BLaER1 treated with 17β-estradiol and CSF1 and Interleukin-3, amounts not matched to agents 10 nM and 100 nM (cell line): ENCODE measurements at regions not wholly inside any gene's neighbourhood (a gene's known extent, or its start where the extent isn't known, plus 50 kb on each side); places are given as distances from the start of the nearest gene placed in this dataset.

Experiments
- H3K27ac ChIP-seq, 11 experiments: shearing (Covaris generic); formaldehyde crosslinking; 2 replicates each; pipeline ENCODE4 v1.8.1; 2022
- H3K27me3 ChIP-seq, 11 experiments: shearing (Covaris generic); formaldehyde crosslinking; 2 replicates each; pipeline ENCODE4 v1.8.1; 2022
- H3K36me3 ChIP-seq, 11 experiments: shearing (Covaris generic); formaldehyde crosslinking; 2 replicates each; pipeline ENCODE4 v1.8.1; 2022
- H3K4me1 ChIP-seq, 10 experiments: shearing (Covaris generic); formaldehyde crosslinking; 2 replicates each; pipeline ENCODE4 v1.8.1; 2022
- H3K4me2 ChIP-seq, 11 experiments: shearing (Covaris generic); formaldehyde crosslinking; 2 replicates each; pipeline ENCODE4 v1.8.1; 2022
- H3K4me3 ChIP-seq, 10 experiments: shearing (Covaris generic); formaldehyde crosslinking; 2 replicates each; pipeline ENCODE4 v1.8.1; 2022
- H3K9ac ChIP-seq, 11 experiments: shearing (Covaris generic); formaldehyde crosslinking; 2 replicates each; pipeline ENCODE4 v1.8.1; 2022
- H3K9me3 ChIP-seq, 11 experiments: shearing (Covaris generic); formaldehyde crosslinking; replicated peaks in 1 of 11; 2 replicates each; pipeline ENCODE4 v1.8.1; 2022
- H4K20me1 ChIP-seq, 11 experiments: shearing (Covaris generic); formaldehyde crosslinking; 2 replicates each; pipeline ENCODE4 v1.8.1; 2022
- Cebpa-rat ChIP-seq, 11 experiments: shearing (Covaris generic); IDR thresholded peaks; 2 replicates each; pipeline ENCODE4 v1.8.1; 2022

GRCh38 chr13:75945841-75946482, 309.8 kb downstream of the LMO7 start:
- no peaks in the 10 kb centered on the region for H4K20me1 ChIP-seq
- H3K36me3 ChIP-seq = no peaks in the 10 kb centered on the region
- no peaks in the 10 kb centered on the region for H3K4me1 ChIP-seq
- no peak overlapping the region for H3K9ac ChIP-seq
- H3K4me2 ChIP-seq = no peak overlapping the region
- H3K27ac ChIP-seq = no peak overlapping the region
- TF ChIP-seq Cebpa-rat (IDR thresholded peaks at IDR 0.05) = no peak
- H3K4me3 ChIP-seq = no peak overlapping the region
- H3K9me3 ChIP-seq = no peaks in the 10 kb centered on the region
- no peaks in the 10 kb centered on the region for H3K27me3 ChIP-seq

GRCh38 chr13:75938811-75939560, 302.9 kb downstream of the LMO7 start:
- Histone ChIP-seq H4K20me1 (no peaks in the 10 kb centered on the region), H3K27ac (no peak overlapping the region), H3K27me3 (no peaks in the 10 kb centered on the region), H3K4me2 (no peak overlapping the region), H3K4me3 (no peak overlapping the region), H3K4me1 (0 out of 20 replicates have a peak, but pooled peaks cover 0 to 7% (median 0%) of the 10 kb centered on the region in 10 experiments), H3K9ac (no peak overlapping the region), H3K9me3 (no peaks in the 10 kb centered on the region), H3K36me3 (no peaks in the 10 kb centered on the region)
- no peak for TF ChIP-seq Cebpa-rat (IDR thresholded peaks at IDR 0.05)

GRCh38 chr13:75936791-75937190, 300.7 kb downstream of the LMO7 start:
- Histone ChIP-seq H3K4me1 (0 out of 20 replicates have a peak, but pooled peaks cover 0 to 7% (median 0%) of the 10 kb centered on the region in 10 experiments), H3K27ac (no peak overlapping the region), H3K27me3 (no peaks in the 10 kb centered on the region), H3K9ac (no peak overlapping the region), H3K4me2 (no peak overlapping the region), H3K4me3 (no peak overlapping the region), H3K9me3 (no peaks in the 10 kb centered on the region), H3K36me3 (no peaks in the 10 kb centered on the region), H4K20me1 (no peaks in the 10 kb centered on the region)
- TF ChIP-seq Cebpa-rat (IDR thresholded peaks at IDR 0.05) = no peak

GRCh38 chr13:75935805-75936204, 299.7 kb downstream of the LMO7 start:
- no peaks in the 10 kb centered on the region for H4K20me1 ChIP-seq
- H3K9ac ChIP-seq = no peak overlapping the region
- no peak for TF ChIP-seq Cebpa-rat (IDR thresholded peaks at IDR 0.05)
- H3K9me3 ChIP-seq = no peaks in the 10 kb centered on the region
- H3K4me1 ChIP-seq = 0 out of 20 replicates have a peak, but pooled peaks cover 0 to 7% (median 0%) of the 10 kb centered on the region in 10 experiments
- H3K27ac ChIP-seq = no peak overlapping the region
- no peaks in the 10 kb centered on the region for H3K27me3 ChIP-seq
- no peaks in the 10 kb centered on the region for H3K36me3 ChIP-seq
- no peak overlapping the region for H3K4me2 ChIP-seq
- H3K4me3 ChIP-seq = no peak overlapping the region

GRCh38 chr13:75934889-75935288, 298.8 kb downstream of the LMO7 start:
- no peak for TF ChIP-seq Cebpa-rat (IDR thresholded peaks at IDR 0.05)
- Histone ChIP-seq H3K27me3 (no peaks in the 10 kb centered on the region), H3K9me3 (no peaks in the 10 kb centered on the region), H3K36me3 (no peaks in the 10 kb centered on the region), H3K4me3 (no peak overlapping the region), H3K4me2 (no peak overlapping the region), H4K20me1 (no peaks in the 10 kb centered on the region), H3K4me1 (0 out of 20 replicates have a peak, but pooled peaks cover 0 to 7% (median 0%) of the 10 kb centered on the region in 10 experiments), H3K27ac (no peak overlapping the region), H3K9ac (no peak overlapping the region)

- H3K36me3 ChIP-seq = no peaks in the 10 kb centered on the region
- H3K9me3 ChIP-seq = peaks cover 0 to 10% (median 7%) of the 10 kb centered on the region in 11 experiments; a peak in 14 of 22 replicates
- H3K4me2 ChIP-seq = no peak overlapping the region
- TF ChIP-seq Cebpa-rat (IDR thresholded peaks at IDR 0.05) = no peak
- no peaks in the 10 kb centered on the region for H3K27me3 ChIP-seq
- H3K4me3 ChIP-seq = no peak overlapping the region
- H4K20me1 ChIP-seq = no peaks in the 10 kb centered on the region
- no peak overlapping the region for H3K27ac ChIP-seq
- no peak overlapping the region for H3K9ac ChIP-seq
- no peaks in the 10 kb centered on the region for H3K4me1 ChIP-seq
Measured at GRCh38 chr13:75932636-75933035, 296.5 kb downstream of the LMO7 start.

GRCh38 chr13:75931116-75931515, 295.0 kb downstream of the LMO7 start:
- no peaks in the 10 kb centered on the region for H4K20me1 ChIP-seq
- peaks cover 0 to 12% (median 8%) of the 10 kb centered on the region in 11 experiments; a peak in 14 of 22 replicates for H3K9me3 ChIP-seq
- no peaks in the 10 kb centered on the region for H3K4me1 ChIP-seq
- TF ChIP-seq Cebpa-rat (IDR thresholded peaks at IDR 0.05) = no peak
- no peaks in the 10 kb centered on the region for H3K27me3 ChIP-seq
- H3K36me3 ChIP-seq = no peaks in the 10 kb centered on the region
- no peak overlapping the region for H3K9ac ChIP-seq
- H3K27ac ChIP-seq = no peak overlapping the region
- H3K4me2 ChIP-seq = no peak overlapping the region
- H3K4me3 ChIP-seq = no peak overlapping the region

GRCh38 chr13:75929076-75929475, 292.9 kb downstream of the LMO7 start:
- Histone ChIP-seq H3K9me3 (peaks cover 0 to 12% (median 8%) of the 10 kb centered on the region in 11 experiments; a peak in 14 of 22 replicates), H3K9ac (no peak overlapping the region), H3K4me2 (no peak overlapping the region), H3K4me1 (peaks cover 0 to 4% (median 0%) of the 10 kb centered on the region in 10 experiments; a peak in 3 of 20 replicates), H3K27ac (no peak overlapping the region), H3K4me3 (no peak overlapping the region), H3K36me3 (no peaks in the 10 kb centered on the region), H3K27me3 (no peaks in the 10 kb centered on the region), H4K20me1 (no peaks in the 10 kb centered on the region)
- no peak for TF ChIP-seq Cebpa-rat (IDR thresholded peaks at IDR 0.05)

- H3K27ac ChIP-seq = no peak overlapping the region
- no peak for TF ChIP-seq Cebpa-rat (IDR thresholded peaks at IDR 0.05)
- H3K27me3 ChIP-seq = no peaks in the 10 kb centered on the region
- H3K4me3 ChIP-seq = no peak overlapping the region
- H3K4me2 ChIP-seq = no peak overlapping the region
- H3K9me3 ChIP-seq = peaks cover 0 to 12% (median 8%) of the 10 kb centered on the region in 11 experiments; a peak in 14 of 22 replicates
- no peaks in the 10 kb centered on the region for H3K36me3 ChIP-seq
- H3K4me1 ChIP-seq = peaks cover 0 to 11% (median 0%) of the 10 kb centered on the region in 10 experiments; a peak in 4 of 20 replicates
- no peaks in the 10 kb centered on the region for H4K20me1 ChIP-seq
- H3K9ac ChIP-seq = no peak overlapping the region
Measured at GRCh38 chr13:75927183-75927669, 291.1 kb downstream of the LMO7 start.
